ENCODE measurements at regions not wholly inside any gene's neighbourhood (a gene's known extent, or its start where the extent isn't known, plus 50 kb on each side); places are given as distances from the start of the nearest gene placed in this dataset.
A peak's percentile ranks its signal among the peaks of the same experiment; 100 is the strongest.

- TF ChIP-seq MAX (IDR thresholded peaks at IDR 0.05; ENCODE audit: low read depth): no peak
- no peak for TF ChIP-seq SIN3A (IDR thresholded peaks at IDR 0.05; ENCODE audit: borderline replicate concordance, low read depth, low read length)
- TF ChIP-seq USF2 (IDR thresholded peaks at IDR 0.05; ENCODE audit: borderline replicate concordance, low read depth, low read length): no peak
- TF ChIP-seq RXRA (IDR thresholded peaks at IDR 0.05; ENCODE audit: borderline replicate concordance, low read depth): no peak
- no peak for TF ChIP-seq REST (IDR thresholded peaks at IDR 0.05; ENCODE audit: low read depth, low read length)
- TF ChIP-seq MEF2A (IDR thresholded peaks at IDR 0.05; ENCODE audit: borderline replicate concordance, low read depth): no peak
- peak; percentile 20; the same call in 1 of the 2 replicates for TF ChIP-seq YY1 (IDR thresholded peaks at IDR 0.05; ENCODE audit: low read depth)
- TF ChIP-seq NFIC (IDR thresholded peaks at IDR 0.05; ENCODE audit: borderline replicate concordance): no peak
- TF ChIP-seq GATA2 (CRISPR knock-in tag; IDR thresholded peaks at IDR 0.05): no peak
These were observed 267.6 kb downstream of the METTL4 start (continued) for GRCh38 chr18:2303517-2304238.

GRCh38 chr18:2304378-2305175 is 266.7 kb downstream of the METTL4 start:
- H3K4me3 ChIP-seq (ENCODE audit: low read depth in 2 of 2, low read length in 1 of 2): no peak overlapping the region
- WGBS (ENCODE audit: low lambda C conversion rate): 3% methylated on average over 2 of the region's 2 CpGs
- 0 out of 2 replicates have a peak overlapping the region, but pooled peaks have one; percentile 20 for H2AFZ ChIP-seq (ENCODE audit: low read depth)
- peaks cover 0 to 17% of the 10 kb centered on the region in 2 experiments for H3K4me1 ChIP-seq (ENCODE audit: control insufficient read depth in 1 of 2, insufficient read depth in 2 of 2, low read depth in 1 of 2, low read length in 1 of 2)
- H4K20me1 ChIP-seq (ENCODE audit: insufficient read depth): no peaks in the 10 kb centered on the region
- no peak for DNase-seq
- H3K27me3 ChIP-seq (ENCODE audit: insufficient read depth): no peaks in the 10 kb centered on the region
- H3K27ac ChIP-seq (ENCODE audit: low read depth in 2 of 2, low read length in 1 of 2): peak overlapping the region; percentile 68 to 69; a peak in 3 of 4 replicates
- H3K9me3 ChIP-seq: no peaks in the 10 kb centered on the region
- H3K79me2 ChIP-seq (ENCODE audit: insufficient read depth): no peaks in the 10 kb centered on the region
- H3K9me2 ChIP-seq: no peaks in the 10 kb centered on the region
- H3K4me2 ChIP-seq: peak overlapping the region; percentile 54
- CTCF ChIA-PET: no interaction called here
- H3K36me3 ChIP-seq (replicated peaks in 1 of 2; ENCODE audit: control insufficient read depth in 1 of 2, insufficient read depth in 2 of 2, low read length in 1 of 2): no peaks in the 10 kb centered on the region
- POLR2A ChIA-PET: no interaction called here
- peaks cover 18% of the 10 kb centered on the region for H3F3A ChIP-seq (replicated peaks; ENCODE audit: insufficient read depth)
- no peak overlapping the region for H3K9ac ChIP-seq
- TF ChIP-seq MEF2A (IDR thresholded peaks at IDR 0.05; ENCODE audit: borderline replicate concordance, low read depth) (no peak), POLR2AphosphoS5 (IDR thresholded peaks at IDR 0.05; ENCODE audit: low read depth, low read length) (no peak), ZBTB33 (IDR thresholded peaks at IDR 0.05; ENCODE audit: borderline replicate concordance, low read depth) (no peak), TAF1 (IDR thresholded peaks at IDR 0.05; ENCODE audit: borderline replicate concordance, low read depth, low read length) (no peak), RAD21 (IDR thresholded peaks at IDR 0.05; ENCODE audit: low read length) (no peak), JUND (IDR thresholded peaks at IDR 0.05) (peak; percentile 33; the same call in 1 of the 2 replicates), EZH2phosphoT487 (IDR thresholded peaks at IDR 0.05; ENCODE audit: borderline replicate concordance, low read depth) (no peak), CHD2 (IDR thresholded peaks at IDR 0.05; ENCODE audit: low read length, partially characterized antibody) (no peak), REST (IDR thresholded peaks at IDR 0.05; ENCODE audit: low read depth, low read length) (no peak)

All from SK-N-SH (cell line).